ENCODE measurements at regions not wholly inside any gene's neighbourhood (a gene's known extent, or its start where the extent isn't known, plus 50 kb on each side); places are given as distances from the start of the nearest gene placed in this dataset.

GRCh38 chr7:36090976-36091873 is 61.8 kb upstream of the EEPD1 start:
- H3K9me3 Mint-ChIP-seq: peaks cover 23 to 29% of the 10 kb centered on the region in 2 experiments
- Histone ChIP-seq H2BK20ac (ENCODE audit: low read depth, low read length, poor library complexity, severe bottlenecking) (no peak overlapping the region), H3K9me3 (ENCODE audit: control insufficient read depth, low read depth, low read length) (no peaks in the 10 kb centered on the region), H3K23me2 (ENCODE audit: insufficient read length, low read depth, low read length, poor library complexity, severe bottlenecking) (no peaks in the 10 kb centered on the region), H2BK120ac (ENCODE audit: low read depth, low read length, poor library complexity, severe bottlenecking) (no peak overlapping the region), H3K27me3 (ENCODE audit: insufficient read depth, low read length) (no peaks in the 10 kb centered on the region), H3K4me2 (ENCODE audit: insufficient read depth, insufficient read length, low read length) (no peak overlapping the region), H3K27ac (ENCODE audit: insufficient read length, low read depth, low read length) (no peak overlapping the region), H3K18ac (ENCODE audit: insufficient read length, low read depth, low read length) (no peak overlapping the region), H4K8ac (replicated peaks; ENCODE audit: insufficient read length, low read depth, low read length) (no peak overlapping the region), H2AK5ac (ENCODE audit: insufficient read length, low read length) (no peak overlapping the region), H2BK5ac (ENCODE audit: insufficient read length, low read length) (no peak overlapping the region), H4K91ac (ENCODE audit: insufficient read length, low read depth, low read length) (no peak overlapping the region), H3K23ac (ENCODE audit: insufficient read length, low read depth, low read length) (no peak overlapping the region), H2AFZ (ENCODE audit: low read length) (no peak overlapping the region), H2BK15ac (ENCODE audit: low read depth, low read length) (no peak overlapping the region), H2BK12ac (ENCODE audit: insufficient read length, low read depth, low read length) (no peak overlapping the region), H3K9ac (ENCODE audit: extremely low read depth, insufficient read length, low read length) (no peak overlapping the region), H4K20me1 (ENCODE audit: control insufficient read depth, insufficient read depth, insufficient read length) (no peaks in the 10 kb centered on the region), H4K5ac (ENCODE audit: insufficient read length, low read depth, low read length) (no peak overlapping the region), H3K79me1 (ENCODE audit: insufficient read depth, low read depth, low read length, poor library complexity, severe bottlenecking) (no peaks in the 10 kb centered on the region), H3K4ac (ENCODE audit: low read depth, low read length) (no peak overlapping the region), H3K4me1 (ENCODE audit: insufficient read depth, low read length) (no peaks in the 10 kb centered on the region), H3K79me2 (ENCODE audit: insufficient read depth, low read length) (no peaks in the 10 kb centered on the region), H3K56ac (ENCODE audit: insufficient read length, low read depth, low read length) (no peak overlapping the region), H3T11ph (ENCODE audit: low read length) (no peak overlapping the region), H3K14ac (ENCODE audit: insufficient read depth, low read length) (no peak overlapping the region)
- no peak for TF ChIP-seq CTCF (conservative IDR thresholded peaks at IDR 0.05)
- H3K27ac Mint-ChIP-seq: no peak overlapping the region
- no peak for DNase-seq
- H3K27me3 Mint-ChIP-seq (ENCODE audit: low read depth): peaks cover 7% of the 10 kb centered on the region
- no peaks in the 10 kb centered on the region for H3K4me1 Mint-ChIP-seq
- H3K4me3 Mint-ChIP-seq: no peak overlapping the region
- WGBS (ENCODE audit: extremely low coverage, insufficient read length, low lambda C conversion rate): no CpG with 5 or more reads among the region's 9 CpGs
- peaks cover 10 to 18% (median 16%) of the 10 kb centered on the region in 3 experiments for H3K36me3 Mint-ChIP-seq (ENCODE audit: insufficient read depth in 1 of 3, low read depth in 3 of 3)
